ENCODE measurements at regions not wholly inside any gene's neighbourhood (a gene's known extent, or its start where the extent isn't known, plus 50 kb on each side); places are given as distances from the start of the nearest gene placed in this dataset.

GRCh38 chr2:129894616-129895015 lies 84.8 kb upstream of the RAB6C start:
- Histone ChIP-seq H3K27me3 (ENCODE audit: insufficient read depth, low read length) (no peaks in the 10 kb centered on the region), H3K36me3 (ENCODE audit: insufficient read depth, low read length) (no peaks in the 10 kb centered on the region), H3K4me1 (ENCODE audit: insufficient read depth, low read length) (no peaks in the 10 kb centered on the region), H2AFZ (ENCODE audit: low read length) (no peak overlapping the region), H3K27ac (ENCODE audit: low read depth, low read length) (no peak overlapping the region), H3K4me3 (ENCODE audit: insufficient read depth, low read length) (no peak overlapping the region), H3K4me2 (ENCODE audit: insufficient read depth, low read length) (no peak overlapping the region), H3K9me3 (ENCODE audit: low read depth, low read length) (no peaks in the 10 kb centered on the region), H3K79me2 (ENCODE audit: insufficient read depth, low read length) (no peaks in the 10 kb centered on the region), H4K20me1 (ENCODE audit: insufficient read depth, low read length) (no peaks in the 10 kb centered on the region)
- no peak for TF ChIP-seq CTCF (IDR thresholded peaks at IDR 0.05; ENCODE audit: extremely low read depth, low read depth, low read length)
- DNase-seq (ENCODE audit: insufficient read length, low spot score, missing footprints), result no peak

GRCh38 chr2:129895061-129895460 lies 84.4 kb upstream of the RAB6C start:
- H3K9me3 ChIP-seq (ENCODE audit: low read depth, low read length), result no peaks in the 10 kb centered on the region
- H3K4me1 ChIP-seq (ENCODE audit: insufficient read depth, low read length), result no peaks in the 10 kb centered on the region
- no peak overlapping the region for H3K4me3 ChIP-seq (ENCODE audit: insufficient read depth, low read length)
- H3K4me2 ChIP-seq (ENCODE audit: insufficient read depth, low read length), result no peak overlapping the region
- no peaks in the 10 kb centered on the region for H3K27me3 ChIP-seq (ENCODE audit: insufficient read depth, low read length)
- H3K27ac ChIP-seq (ENCODE audit: low read depth, low read length), result no peak overlapping the region
- H4K20me1 ChIP-seq (ENCODE audit: insufficient read depth, low read length), result no peaks in the 10 kb centered on the region
- H2AFZ ChIP-seq (ENCODE audit: low read length), result no peak overlapping the region
- no peaks in the 10 kb centered on the region for H3K79me2 ChIP-seq (ENCODE audit: insufficient read depth, low read length)
- TF ChIP-seq CTCF (IDR thresholded peaks at IDR 0.05; ENCODE audit: extremely low read depth, low read depth, low read length), result no peak
- no peaks in the 10 kb centered on the region for H3K36me3 ChIP-seq (ENCODE audit: insufficient read depth, low read length)
- DNase-seq (ENCODE audit: insufficient read length, low spot score, missing footprints), result no peak

GRCh38 chr2:129895526-129896082 lies 83.9 kb upstream of the RAB6C start:
- no peak for TF ChIP-seq CTCF (IDR thresholded peaks at IDR 0.05; ENCODE audit: extremely low read depth, low read depth, low read length)
- no peaks in the 10 kb centered on the region for H3K27me3 ChIP-seq (ENCODE audit: insufficient read depth, low read length)
- H3K4me3 ChIP-seq (ENCODE audit: insufficient read depth, low read length), result no peak overlapping the region
- no peaks in the 10 kb centered on the region for H3K9me3 ChIP-seq (ENCODE audit: low read depth, low read length)
- H3K27ac ChIP-seq (ENCODE audit: low read depth, low read length), result no peak overlapping the region
- H3K4me2 ChIP-seq (ENCODE audit: insufficient read depth, low read length), result no peak overlapping the region
- no peaks in the 10 kb centered on the region for H3K36me3 ChIP-seq (ENCODE audit: insufficient read depth, low read length)
- no peaks in the 10 kb centered on the region for H4K20me1 ChIP-seq (ENCODE audit: insufficient read depth, low read length)
- no peak overlapping the region for H2AFZ ChIP-seq (ENCODE audit: low read length)
- no peaks in the 10 kb centered on the region for H3K79me2 ChIP-seq (ENCODE audit: insufficient read depth, low read length)
- no peaks in the 10 kb centered on the region for H3K4me1 ChIP-seq (ENCODE audit: insufficient read depth, low read length)
- no peak for DNase-seq (ENCODE audit: insufficient read length, low spot score, missing footprints)

GRCh38 chr2:129896226-129897100 lies 83.0 kb upstream of the RAB6C start:
- Histone ChIP-seq H3K4me2 (ENCODE audit: insufficient read depth, low read length) (no peak overlapping the region), H4K20me1 (ENCODE audit: insufficient read depth, low read length) (no peaks in the 10 kb centered on the region), H3K4me3 (ENCODE audit: insufficient read depth, low read length) (no peak overlapping the region), H2AFZ (ENCODE audit: low read length) (no peak overlapping the region), H3K79me2 (ENCODE audit: insufficient read depth, low read length) (no peaks in the 10 kb centered on the region), H3K27me3 (ENCODE audit: insufficient read depth, low read length) (no peaks in the 10 kb centered on the region), H3K9me3 (ENCODE audit: low read depth, low read length) (no peaks in the 10 kb centered on the region), H3K36me3 (ENCODE audit: insufficient read depth, low read length) (no peaks in the 10 kb centered on the region), H3K4me1 (ENCODE audit: insufficient read depth, low read length) (no peaks in the 10 kb centered on the region), H3K27ac (ENCODE audit: low read depth, low read length) (no peak overlapping the region)
- TF ChIP-seq CTCF (IDR thresholded peaks at IDR 0.05; ENCODE audit: extremely low read depth, low read depth, low read length), result no peak
- DNase-seq (ENCODE audit: insufficient read length, low spot score, missing footprints), result no peak
